Naive thymus-derived CD8-positive, alpha-beta T cell (primary cell): ENCODE measurements at regions not wholly inside any gene's neighbourhood (a gene's known extent, or its start where the extent isn't known, plus 50 kb on each side); places are given as distances from the start of the nearest gene placed in this dataset.

Experiments used
- ATAC-seq, 2 donors: fragments of 150-1000 bp; cut with Tn5 transposase in 1 of 2; sonication (Bioruptor Pico), chemical (Tn5 transposase) in 1 of 2; 1 replicate in 1 of 2; 2 replicates in 1 of 2; pipeline ENCODE4 v1.10.0; 2021; ENCODE audit warnings: mild to moderate bottlenecking in 2 of 2, moderate library complexity in 2 of 2
- POLR2A ChIA-PET: fragments of 350-600 bp; sonication (Branson Sonifier 250); formaldehyde crosslinking; loops from one replicate; lab custom pipeline; 2021; ENCODE audit warnings: antibody characterized with exemption; lab: Charles Lee
- DNase-seq, 10 donors: peaks; one replicate each; pipeline versions ENCODE4 v3.0.0 to v3.0.0-alpha.2; 2020 to 2022
- H3K27ac Mint-ChIP-seq, 10 donors: one replicate each; pipeline ENCODE4 v1.8.0; 2020 to 2022; ENCODE audit warnings: mild to moderate bottlenecking in 10 of 10, mixed read lengths in 10 of 10, moderate library complexity in 4 of 10, inconsistent platforms in 1 of 10
- H3K27me3 Mint-ChIP-seq, 5 donors: one replicate each; pipeline ENCODE4 v1.8.0; 2021 to 2022; ENCODE audit warnings: mixed read lengths in 5 of 5
- H3K36me3 Mint-ChIP-seq, 3 donors: one replicate each; pipeline ENCODE4 v1.8.0; 2020 to 2022; ENCODE audit warnings: mixed read lengths in 3 of 3, mild to moderate bottlenecking in 2 of 3, inconsistent platforms in 1 of 3
- H3K4me1 Mint-ChIP-seq, 4 donors: one replicate each; pipeline ENCODE4 v1.8.0; 2021 to 2022; ENCODE audit warnings: mixed read lengths in 4 of 4
- H3K4me3 Mint-ChIP-seq, 10 donors: one replicate each; pipeline ENCODE4 v1.8.0; 2020 to 2022; ENCODE audit warnings: mild to moderate bottlenecking in 10 of 10, mixed read lengths in 10 of 10, moderate library complexity in 6 of 10, inconsistent platforms in 1 of 10
- H3K9me3 Mint-ChIP-seq, 9 donors: one replicate each; pipeline ENCODE4 v1.8.0; 2020 to 2022; ENCODE audit warnings: mixed read lengths in 9 of 9, mild to moderate bottlenecking in 3 of 9, inconsistent platforms in 1 of 9, moderate library complexity in 1 of 9

DNA sequence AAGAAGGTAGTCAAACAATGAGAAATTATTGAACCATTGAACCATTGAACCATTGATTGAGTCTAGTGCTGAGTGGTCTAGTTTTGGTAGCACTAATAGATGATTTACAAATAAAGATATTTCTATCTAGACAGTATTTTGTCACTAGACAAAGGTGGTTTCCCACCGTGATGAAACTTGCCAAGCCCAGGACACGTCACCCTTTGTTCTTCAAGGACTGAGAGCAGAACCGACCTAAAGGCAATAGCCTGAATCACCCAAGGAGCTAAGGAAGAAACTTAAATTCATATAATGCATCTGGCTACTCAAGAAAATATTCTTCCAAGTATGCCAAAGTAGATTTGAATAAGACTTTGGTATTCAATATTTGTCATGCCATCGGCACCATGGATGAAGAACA lies 103.3 kb downstream of the ESM1 start:
- Mint-ChIP-seq H3K4me1 (peaks cover 3 to 9% (median 8%) of the 10 kb centered on the region in 4 donors), H3K27ac (no peak overlapping the region), H3K27me3 (peaks cover 31 to 62% (median 43%) of the 10 kb centered on the region in 5 donors), H3K9me3 (peaks cover 0 to 4% (median 0%) of the 10 kb centered on the region in 9 donors), H3K36me3 (peaks cover 0 to 14% (median 6%) of the 10 kb centered on the region in 3 donors), H3K4me3 (peak overlapping the region in 3 of 10 donors; percentile 36 to 52 (median 44))
- POLR2A ChIA-PET: no interaction called here
- DNase-seq: no peak
- ATAC-seq: no peak

GRCh38 chr5:54881286-54882005 lies 103.9 kb downstream of the ESM1 start:
- Mint-ChIP-seq H3K4me3 (no peak overlapping the region), H3K4me1 (peaks cover 3 to 9% (median 8%) of the 10 kb centered on the region in 4 donors), H3K27ac (no peak overlapping the region), H3K27me3 (peaks cover 31 to 55% (median 42%) of the 10 kb centered on the region in 5 donors), H3K36me3 (peaks cover 0 to 14% (median 6%) of the 10 kb centered on the region in 3 donors), H3K9me3 (peaks cover 0 to 4% (median 0%) of the 10 kb centered on the region in 9 donors)
- POLR2A ChIA-PET: no interaction called here
- ATAC-seq: peak in 1 of 2 donors; percentile 36
- no peak for DNase-seq

DNA sequence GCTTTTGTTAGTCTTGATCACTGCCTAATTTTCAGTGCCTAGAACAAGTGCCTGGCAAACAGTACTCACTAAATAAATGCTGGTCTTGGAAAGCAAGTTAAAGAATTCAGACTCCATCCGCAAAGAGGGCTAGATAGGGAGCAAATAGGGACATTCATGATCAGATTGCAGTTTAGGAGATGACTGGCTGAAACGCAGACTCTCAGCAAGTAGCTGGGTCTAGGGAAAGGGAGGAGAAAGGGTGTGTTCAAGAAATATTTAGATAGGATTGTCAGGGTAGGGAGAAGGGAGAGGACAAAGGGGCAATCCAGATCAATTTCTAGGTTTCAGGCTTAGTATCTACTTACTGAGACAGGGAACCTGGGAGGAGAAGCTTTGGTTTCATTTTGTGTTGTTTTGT lies 108.4 kb downstream of the ESM1 start:
- H3K4me1 Mint-ChIP-seq: peaks cover 0 to 6% (median 0%) of the 10 kb centered on the region in 4 donors
- H3K27ac Mint-ChIP-seq: peak overlapping the region in 1 of 10 donors; percentile 6
- peaks cover 8 to 21% (median 18%) of the 10 kb centered on the region in 5 donors for H3K27me3 Mint-ChIP-seq
- POLR2A ChIA-PET: no interaction called here
- H3K36me3 Mint-ChIP-seq: peaks cover 0 to 6% (median 6%) of the 10 kb centered on the region in 3 donors
- H3K9me3 Mint-ChIP-seq: peaks cover 0 to 4% (median 0%) of the 10 kb centered on the region in 9 donors
- no peak overlapping the region for H3K4me3 Mint-ChIP-seq
- no peak for DNase-seq
- no peak for ATAC-seq

DNA sequence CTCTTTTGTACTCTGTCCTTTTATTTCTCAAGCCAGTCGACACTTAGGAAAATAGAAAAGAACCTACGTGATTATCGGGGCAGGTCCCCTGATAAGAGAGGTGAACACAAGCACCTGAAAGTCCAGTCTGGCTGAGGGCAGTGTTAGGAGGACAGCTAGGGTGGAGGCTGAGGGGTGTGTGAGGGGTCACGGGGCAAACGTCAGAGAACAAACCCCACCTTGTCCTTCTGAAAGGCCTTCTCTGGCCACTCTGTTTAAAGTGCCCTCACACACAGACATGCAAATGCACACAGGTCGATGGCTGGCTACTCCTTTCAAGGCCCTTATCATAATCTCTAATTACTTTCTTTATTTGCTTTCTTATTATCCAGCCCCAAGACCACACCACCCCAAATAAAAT lies 108.8 kb downstream of the ESM1 start:
- ATAC-seq (no peak), DNase-seq (no peak)
- Mint-ChIP-seq H3K27me3 (peaks cover 5 to 18% (median 16%) of the 10 kb centered on the region in 5 donors), H3K27ac (no peak overlapping the region), H3K4me1 (peaks cover 0 to 6% (median 0%) of the 10 kb centered on the region in 4 donors), H3K4me3 (no peak overlapping the region), H3K36me3 (peaks cover 0 to 6% (median 6%) of the 10 kb centered on the region in 3 donors), H3K9me3 (peaks cover 0 to 4% (median 0%) of the 10 kb centered on the region in 9 donors)
- POLR2A ChIA-PET: no interaction called here

DNA sequence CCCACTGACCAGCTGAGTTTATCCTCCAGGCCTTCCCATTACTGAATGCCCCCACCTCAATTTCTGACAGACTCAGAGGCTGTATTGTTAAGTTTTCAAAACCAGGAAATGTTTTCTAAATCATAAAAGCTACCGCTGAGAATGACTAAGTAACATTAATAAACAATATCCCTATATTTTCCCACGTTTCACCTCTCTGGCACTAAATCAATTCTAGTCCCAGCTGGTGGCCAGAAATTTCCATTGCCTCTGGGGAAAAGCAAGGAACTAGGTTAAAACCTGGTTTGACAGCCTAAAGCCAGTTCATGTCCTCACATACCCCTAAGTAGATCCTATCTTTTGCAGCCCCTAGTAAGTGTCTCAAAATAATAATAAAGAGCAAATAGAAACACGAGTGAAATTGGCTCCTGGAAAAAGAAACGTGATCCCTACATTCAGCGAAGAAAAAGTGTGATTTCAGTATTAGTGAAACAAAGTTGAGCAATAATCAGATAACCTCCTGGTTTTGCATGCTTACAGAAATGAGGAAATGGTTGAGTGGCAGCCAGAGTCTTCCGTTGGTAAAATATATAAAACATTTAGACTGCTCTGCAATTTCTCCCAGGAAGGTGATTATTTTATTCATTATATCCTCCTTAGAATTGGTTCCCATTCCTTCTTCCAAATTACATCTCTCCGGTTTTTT lies 110.9 kb downstream of the ESM1 start:
- Mint-ChIP-seq H3K27me3 (peaks cover 0 to 8% (median 4%) of the 10 kb centered on the region in 5 donors), H3K36me3 (no peaks in the 10 kb centered on the region), H3K4me3 (no peak overlapping the region), H3K9me3 (no peaks in the 10 kb centered on the region), H3K4me1 (peaks cover 0 to 6% (median 0%) of the 10 kb centered on the region in 4 donors), H3K27ac (no peak overlapping the region)
- POLR2A ChIA-PET: no interaction called here
- DNase-seq (no peak), ATAC-seq (no peak)

GRCh38 chr5:54873691-54874090 lies 111.7 kb downstream of the ESM1 start:
- POLR2A ChIA-PET: no interaction called here
- H3K27ac Mint-ChIP-seq: no peak overlapping the region
- H3K36me3 Mint-ChIP-seq: no peaks in the 10 kb centered on the region
- peaks cover 0 to 6% (median 0%) of the 10 kb centered on the region in 4 donors for H3K4me1 Mint-ChIP-seq
- DNase-seq (no peak), ATAC-seq (no peak)
- no peaks in the 10 kb centered on the region for H3K9me3 Mint-ChIP-seq
- no peak overlapping the region for H3K4me3 Mint-ChIP-seq
- H3K27me3 Mint-ChIP-seq: peaks cover 0 to 8% (median 4%) of the 10 kb centered on the region in 5 donors

DNA sequence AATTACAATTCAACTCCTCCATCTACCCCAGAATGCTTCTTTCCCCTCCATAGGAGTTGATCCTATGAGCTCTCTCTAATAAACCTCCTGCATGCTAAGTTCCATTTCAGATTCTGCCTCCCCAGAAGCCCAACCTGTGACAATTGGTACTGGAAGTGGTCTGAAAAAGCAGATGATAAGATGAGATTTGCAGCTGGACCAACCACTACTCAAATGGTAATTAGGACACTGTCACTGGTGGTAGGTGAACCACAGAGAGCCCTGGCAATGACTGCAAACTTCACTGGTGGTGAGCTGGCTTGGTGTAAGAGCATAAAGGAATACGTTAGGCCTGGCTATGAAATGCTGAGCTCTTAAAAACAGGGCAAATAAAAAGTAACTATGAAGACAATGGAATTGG lies 112.6 kb downstream of the ESM1 start:
- Mint-ChIP-seq H3K4me1 (peaks cover 0 to 6% (median 0%) of the 10 kb centered on the region in 4 donors), H3K27me3 (peaks cover 0 to 8% (median 4%) of the 10 kb centered on the region in 5 donors), H3K4me3 (no peak overlapping the region), H3K36me3 (no peaks in the 10 kb centered on the region), H3K27ac (no peak overlapping the region), H3K9me3 (no peaks in the 10 kb centered on the region)
- DNase-seq: no peak
- no peak for ATAC-seq
- POLR2A ChIA-PET: interaction anchor here (0.7 kb wide), 1 partner anchor 241 kb away, joined by 3 read pairs; no protein-coding TSS in a partner anchor

GRCh38 chr5:54870271-54870670 lies 115.1 kb downstream of the ESM1 start:
- Mint-ChIP-seq H3K9me3 (no peaks in the 10 kb centered on the region), H3K4me1 (peaks cover 3 to 11% (median 7%) of the 10 kb centered on the region in 4 donors), H3K27ac (no peak overlapping the region), H3K4me3 (no peak overlapping the region), H3K27me3 (peaks cover 0 to 7% (median 2%) of the 10 kb centered on the region in 5 donors), H3K36me3 (no peaks in the 10 kb centered on the region)
- DNase-seq (no peak), ATAC-seq (no peak)
- POLR2A ChIA-PET: no interaction called here

DNA sequence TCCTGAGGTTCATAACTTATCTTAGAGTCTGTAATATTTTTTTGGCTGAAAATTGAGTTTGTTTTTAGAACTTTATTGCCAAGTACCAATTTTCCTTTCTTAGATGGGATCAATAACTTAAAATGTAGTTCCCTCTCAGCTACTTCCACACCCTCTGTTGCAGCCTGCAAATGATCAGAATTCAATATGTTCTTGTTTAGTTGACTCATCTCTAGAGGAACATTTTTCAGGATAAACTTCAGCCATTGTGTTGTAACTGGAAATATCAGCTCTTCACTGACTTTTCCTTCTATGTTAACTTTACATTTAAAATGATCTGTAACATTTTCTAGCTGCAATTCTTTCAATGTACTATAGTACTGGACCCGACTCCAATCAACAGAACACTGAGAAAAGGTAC lies 115.7 kb downstream of the ESM1 start:
- no peak overlapping the region for H3K27ac Mint-ChIP-seq
- peaks cover 3 to 9% (median 7%) of the 10 kb centered on the region in 4 donors for H3K4me1 Mint-ChIP-seq
- ATAC-seq: no peak
- no peak overlapping the region for H3K4me3 Mint-ChIP-seq
- POLR2A ChIA-PET: no interaction called here
- no peaks in the 10 kb centered on the region for H3K36me3 Mint-ChIP-seq
- H3K9me3 Mint-ChIP-seq: no peaks in the 10 kb centered on the region
- peaks cover 0 to 5% (median 0%) of the 10 kb centered on the region in 5 donors for H3K27me3 Mint-ChIP-seq
- DNase-seq: no peak

DNA sequence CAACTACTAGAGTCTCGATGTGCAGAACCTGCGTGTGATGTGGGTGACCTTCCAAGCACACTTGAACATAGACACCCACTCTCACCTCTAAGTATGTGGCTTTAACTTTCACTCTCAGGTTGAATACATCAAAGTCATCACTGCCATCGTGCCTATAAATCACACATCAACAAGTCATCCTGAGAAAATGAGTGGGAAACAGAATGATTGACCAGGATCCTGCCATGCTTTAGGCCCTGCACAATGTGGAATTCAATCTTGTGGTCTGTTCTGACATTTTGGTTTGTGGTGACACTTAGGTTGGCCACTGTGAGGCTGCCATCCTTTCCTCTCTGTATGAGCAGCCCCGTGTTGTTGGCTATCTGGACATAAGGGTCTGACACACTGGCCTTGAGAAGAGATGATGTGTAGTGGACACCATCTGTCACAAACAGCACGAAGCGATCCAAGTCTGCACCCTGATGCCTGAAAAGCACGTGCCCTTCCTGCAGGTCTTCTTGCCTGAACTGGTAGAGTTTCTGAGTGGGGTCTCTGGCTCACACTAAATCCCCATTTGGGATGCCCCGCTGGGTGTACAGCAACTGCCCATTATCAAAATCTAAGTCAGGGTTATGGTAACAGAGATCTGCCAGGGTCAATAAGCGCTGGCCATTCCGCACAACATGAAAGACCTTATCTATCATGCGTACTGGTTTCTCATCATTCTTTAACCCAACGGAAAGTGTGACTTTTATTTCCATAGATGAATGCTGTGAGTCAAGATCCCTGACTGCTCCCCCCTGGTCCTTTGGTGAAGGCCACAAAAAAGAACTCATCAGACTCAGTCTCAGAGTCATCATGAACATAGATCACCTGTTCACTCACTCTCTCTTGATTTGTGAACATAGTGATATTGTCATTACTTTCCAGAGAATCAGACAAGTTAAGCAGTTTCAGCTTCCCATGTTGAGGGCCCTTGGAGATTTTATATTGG lies 116.6 kb downstream of the ESM1 start:
- POLR2A ChIA-PET: no interaction called here
- Mint-ChIP-seq H3K27me3 (peaks cover 0 to 5% (median 1%) of the 10 kb centered on the region in 5 donors), H3K36me3 (no peaks in the 10 kb centered on the region), H3K4me1 (peaks cover 3 to 8% (median 5%) of the 10 kb centered on the region in 4 donors), H3K9me3 (no peaks in the 10 kb centered on the region), H3K27ac (no peak overlapping the region), H3K4me3 (no peak overlapping the region)
- ATAC-seq: no peak
- no peak for DNase-seq

GRCh38 chr5:54867310-54867944 lies 118.0 kb downstream of the ESM1 start:
- Mint-ChIP-seq H3K36me3 (no peaks in the 10 kb centered on the region), H3K27ac (peak overlapping the region in 3 of 10 donors; percentile 23 to 34 (median 26)), H3K27me3 (peaks cover 0 to 14% (median 5%) of the 10 kb centered on the region in 5 donors), H3K9me3 (no peaks in the 10 kb centered on the region), H3K4me3 (peak overlapping the region in 9 of 10 donors; percentile 6 to 83 (median 26)), H3K4me1 (peaks cover 3 to 8% (median 5%) of the 10 kb centered on the region in 4 donors)
- peak in 3 of 10 donors; percentile 60 to 70 (median 65) for DNase-seq
- peak; percentile 70 to 72 for ATAC-seq
- POLR2A ChIA-PET: interaction anchor here (0.6 to 3.0 kb wide), 2 partner anchors 109 to 350 kb away, joined by 4 to 18 read pairs; partner anchors contain the start of gene SNX18
